ENCODE measurements at regions not wholly inside any gene's neighbourhood (a gene's known extent, or its start where the extent isn't known, plus 50 kb on each side); places are given as distances from the start of the nearest gene placed in this dataset.
A peak's percentile ranks its signal among the peaks of the same experiment; 100 is the strongest.

- Histone ChIP-seq H3K4me3 (no peak overlapping the region), H3K9me3 (ENCODE audit: low read depth) (no peaks in the 10 kb centered on the region), H3K27me3 (no peaks in the 10 kb centered on the region), H3K36me3 (no peaks in the 10 kb centered on the region), H3K27ac (no peak overlapping the region), H3K4me1 (ENCODE audit: low read depth) (no peaks in the 10 kb centered on the region)
- no peak for TF ChIP-seq CTCF (IDR thresholded peaks at IDR 0.05; ENCODE audit: low read depth, low read length)
- DNase-seq (ENCODE audit: low read depth in 1 of 2, low spot score in 1 of 2): peak in 1 of 2 donors; percentile 8
Measured at GRCh38 chr21:16007943-16008342, 278.2 kb downstream of the USP25 start.

GRCh38 chr21:16011719-16012118 is 281.9 kb downstream of the USP25 start:
- Histone ChIP-seq H3K4me1 (ENCODE audit: low read depth) (no peaks in the 10 kb centered on the region), H3K9me3 (ENCODE audit: low read depth) (no peaks in the 10 kb centered on the region), H3K36me3 (no peaks in the 10 kb centered on the region), H3K27me3 (no peaks in the 10 kb centered on the region), H3K27ac (no peak overlapping the region), H3K4me3 (no peak overlapping the region)
- no peak for TF ChIP-seq CTCF (IDR thresholded peaks at IDR 0.05; ENCODE audit: low read depth, low read length)
- DNase-seq (ENCODE audit: low read depth in 1 of 2, low spot score in 1 of 2): no peak

DNA sequence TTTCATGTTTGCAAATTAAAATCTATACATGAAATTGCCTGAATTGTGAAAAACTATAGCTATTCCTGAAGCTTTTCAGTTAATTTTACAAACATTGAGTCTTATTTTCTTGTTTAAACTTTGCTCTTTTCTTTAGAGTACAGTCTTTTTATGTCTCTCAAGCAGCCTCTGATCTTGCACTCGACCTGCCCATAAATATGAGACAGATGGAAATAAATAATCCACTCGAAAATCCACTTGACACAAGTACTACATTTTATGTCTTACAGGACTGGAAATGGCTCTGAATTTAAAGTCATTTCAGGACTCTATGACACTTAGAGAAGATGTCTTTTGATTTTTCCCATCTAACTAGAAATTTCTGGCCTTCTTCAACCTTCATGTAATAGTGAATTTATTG is 283.8 kb downstream of the USP25 start:
- no peak for DNase-seq (ENCODE audit: low read depth in 1 of 2, low spot score in 1 of 2)
- no peak overlapping the region for H3K4me3 ChIP-seq
- no peaks in the 10 kb centered on the region for H3K36me3 ChIP-seq
- no peaks in the 10 kb centered on the region for H3K27me3 ChIP-seq
- H3K9me3 ChIP-seq (ENCODE audit: low read depth): no peaks in the 10 kb centered on the region
- no peak overlapping the region for H3K27ac ChIP-seq
- TF ChIP-seq CTCF (IDR thresholded peaks at IDR 0.05; ENCODE audit: low read depth, low read length): no peak
- no peaks in the 10 kb centered on the region for H3K4me1 ChIP-seq (ENCODE audit: low read depth)

- TF ChIP-seq CTCF (IDR thresholded peaks at IDR 0.05; ENCODE audit: low read depth, low read length): no peak
- no peaks in the 10 kb centered on the region for H3K36me3 ChIP-seq
- no peaks in the 10 kb centered on the region for H3K4me1 ChIP-seq (ENCODE audit: low read depth)
- DNase-seq (ENCODE audit: low read depth in 1 of 2, low spot score in 1 of 2): no peak
- H3K9me3 ChIP-seq (ENCODE audit: low read depth): no peaks in the 10 kb centered on the region
- H3K4me3 ChIP-seq: no peak overlapping the region
- H3K27ac ChIP-seq: no peak overlapping the region
- no peaks in the 10 kb centered on the region for H3K27me3 ChIP-seq
Measured at GRCh38 chr21:16020878-16021277, 291.1 kb downstream of the USP25 start.

GRCh38 chr21:16022116-16022515 is 292.3 kb downstream of the USP25 start:
- H3K9me3 ChIP-seq (ENCODE audit: low read depth): no peaks in the 10 kb centered on the region
- no peak overlapping the region for H3K27ac ChIP-seq
- no peak overlapping the region for H3K4me3 ChIP-seq
- H3K27me3 ChIP-seq: no peaks in the 10 kb centered on the region
- DNase-seq (ENCODE audit: low read depth in 1 of 2, low spot score in 1 of 2): no peak
- no peak for TF ChIP-seq CTCF (IDR thresholded peaks at IDR 0.05; ENCODE audit: low read depth, low read length)
- no peaks in the 10 kb centered on the region for H3K4me1 ChIP-seq (ENCODE audit: low read depth)
- no peaks in the 10 kb centered on the region for H3K36me3 ChIP-seq

DNA sequence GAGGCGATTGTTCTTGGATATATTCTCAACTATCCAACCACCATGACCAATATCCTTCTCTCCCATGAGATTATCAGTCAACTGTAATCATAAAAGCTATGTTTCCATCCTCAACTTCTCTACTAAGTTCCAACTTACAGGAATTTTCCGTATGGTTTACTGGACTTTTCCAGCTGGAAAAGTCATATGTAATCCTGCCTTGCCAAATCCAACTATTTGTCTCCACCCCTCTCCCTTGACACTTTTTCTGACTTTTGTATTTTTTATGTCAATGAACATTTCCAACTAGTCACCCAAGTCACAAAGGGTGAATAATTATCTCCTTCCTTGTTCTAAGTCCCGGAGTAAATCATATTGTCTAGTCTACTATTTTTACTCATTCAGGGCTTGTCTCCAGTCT is 293.1 kb downstream of the USP25 start:
- Histone ChIP-seq H3K36me3 (no peaks in the 10 kb centered on the region), H3K27me3 (no peaks in the 10 kb centered on the region), H3K9me3 (ENCODE audit: low read depth) (no peaks in the 10 kb centered on the region), H3K4me1 (ENCODE audit: low read depth) (no peaks in the 10 kb centered on the region), H3K27ac (no peak overlapping the region), H3K4me3 (no peak overlapping the region)
- TF ChIP-seq CTCF (IDR thresholded peaks at IDR 0.05; ENCODE audit: low read depth, low read length): no peak
- DNase-seq (ENCODE audit: low read depth in 1 of 2, low spot score in 1 of 2): no peak
